ENCODE measurements at regions not wholly inside any gene's neighbourhood (a gene's known extent, or its start where the extent isn't known, plus 50 kb on each side); places are given as distances from the start of the nearest gene placed in this dataset.

DNA sequence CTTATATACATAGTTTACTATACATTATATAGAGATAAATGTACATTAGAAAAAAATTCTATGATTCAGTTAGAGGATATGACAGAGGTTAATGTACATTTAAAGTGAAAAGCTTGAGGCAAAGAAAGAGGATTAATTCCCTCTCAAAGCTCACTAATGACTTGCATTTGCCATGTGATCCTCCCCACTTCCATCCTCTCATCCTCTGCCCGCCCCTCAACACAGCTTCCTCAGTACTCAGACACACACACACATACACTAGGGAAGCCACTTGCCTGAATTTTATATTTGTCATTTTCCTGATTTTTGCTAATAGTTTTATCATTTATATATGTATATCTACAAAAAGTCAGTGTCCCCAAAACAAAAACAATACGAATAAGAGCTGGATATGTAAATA, 764.5 kb downstream of the EFNA5 start:
- TF ChIP-seq, protein P1, sequence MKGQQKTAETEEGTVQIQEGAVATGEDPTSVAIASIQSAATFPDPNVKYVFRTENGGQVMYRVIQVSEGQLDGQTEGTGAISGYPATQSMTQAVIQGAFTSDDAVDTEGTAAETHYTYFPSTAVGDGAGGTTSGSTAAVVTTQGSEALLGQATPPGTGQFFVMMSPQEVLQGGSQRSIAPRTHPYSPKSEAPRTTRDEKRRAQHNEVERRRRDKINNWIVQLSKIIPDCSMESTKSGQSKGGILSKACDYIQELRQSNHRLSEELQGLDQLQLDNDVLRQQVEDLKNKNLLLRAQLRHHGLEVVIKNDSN (IDR thresholded peaks at IDR 0.05), result no peak

DNA sequence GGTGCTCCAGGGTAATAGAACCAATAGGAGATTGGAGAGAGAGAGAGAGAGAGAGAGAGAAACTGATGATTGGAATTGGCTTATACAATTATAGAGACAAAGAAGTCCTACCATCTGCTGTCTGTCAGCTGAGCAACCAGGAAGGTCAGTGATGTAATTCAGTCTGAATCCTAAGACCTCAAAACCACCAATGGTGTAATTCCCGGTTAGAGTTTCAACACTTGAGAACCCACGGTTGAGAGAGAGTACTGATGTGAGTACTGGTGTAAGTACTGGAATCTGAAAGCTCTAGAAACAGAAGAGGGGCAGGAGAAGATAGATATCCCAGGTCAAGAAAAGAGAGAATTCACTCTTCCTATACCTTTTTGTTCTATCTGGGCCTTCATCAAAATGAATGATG, 775.8 kb downstream of the EFNA5 start:
- TF ChIP-seq, protein P2, sequence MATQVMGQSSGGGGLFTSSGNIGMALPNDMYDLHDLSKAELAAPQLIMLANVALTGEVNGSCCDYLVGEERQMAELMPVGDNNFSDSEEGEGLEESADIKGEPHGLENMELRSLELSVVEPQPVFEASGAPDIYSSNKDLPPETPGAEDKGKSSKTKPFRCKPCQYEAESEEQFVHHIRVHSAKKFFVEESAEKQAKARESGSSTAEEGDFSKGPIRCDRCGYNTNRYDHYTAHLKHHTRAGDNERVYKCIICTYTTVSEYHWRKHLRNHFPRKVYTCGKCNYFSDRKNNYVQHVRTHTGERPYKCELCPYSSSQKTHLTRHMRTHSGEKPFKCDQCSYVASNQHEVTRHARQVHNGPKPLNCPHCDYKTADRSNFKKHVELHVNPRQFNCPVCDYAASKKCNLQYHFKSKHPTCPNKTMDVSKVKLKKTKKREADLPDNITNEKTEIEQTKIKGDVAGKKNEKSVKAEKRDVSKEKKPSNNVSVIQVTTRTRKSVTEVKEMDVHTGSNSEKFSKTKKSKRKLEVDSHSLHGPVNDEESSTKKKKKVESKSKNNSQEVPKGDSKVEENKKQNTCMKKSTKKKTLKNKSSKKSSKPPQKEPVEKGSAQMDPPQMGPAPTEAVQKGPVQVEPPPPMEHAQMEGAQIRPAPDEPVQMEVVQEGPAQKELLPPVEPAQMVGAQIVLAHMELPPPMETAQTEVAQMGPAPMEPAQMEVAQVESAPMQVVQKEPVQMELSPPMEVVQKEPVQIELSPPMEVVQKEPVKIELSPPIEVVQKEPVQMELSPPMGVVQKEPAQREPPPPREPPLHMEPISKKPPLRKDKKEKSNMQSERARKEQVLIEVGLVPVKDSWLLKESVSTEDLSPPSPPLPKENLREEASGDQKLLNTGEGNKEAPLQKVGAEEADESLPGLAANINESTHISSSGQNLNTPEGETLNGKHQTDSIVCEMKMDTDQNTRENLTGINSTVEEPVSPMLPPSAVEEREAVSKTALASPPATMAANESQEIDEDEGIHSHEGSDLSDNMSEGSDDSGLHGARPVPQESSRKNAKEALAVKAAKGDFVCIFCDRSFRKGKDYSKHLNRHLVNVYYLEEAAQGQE (IDR thresholded peaks at IDR 0.05; ENCODE audit: low read depth), result no peak
- TF ChIP-seq NFIC (IDR thresholded peaks at IDR 0.05), result no peak

DNA sequence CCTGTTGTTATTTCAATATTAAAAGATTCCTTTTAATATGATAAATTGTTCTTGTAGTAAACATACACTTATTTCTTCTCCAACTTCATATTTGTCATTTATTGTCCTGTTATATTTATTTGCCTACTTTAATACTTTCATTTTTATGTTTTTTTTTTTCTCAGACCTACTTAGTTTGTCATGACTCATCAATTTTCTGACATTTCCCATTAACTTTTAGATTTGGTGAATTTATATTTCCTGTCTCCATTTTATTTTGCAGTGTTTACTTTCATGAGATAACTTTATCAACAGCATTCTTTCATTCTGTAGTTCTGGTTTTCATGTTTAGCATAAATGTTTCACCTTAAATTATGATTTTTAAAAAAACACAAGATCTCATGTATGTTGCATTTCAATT, 788.7 kb downstream of the EFNA5 start:
- no peak for TF ChIP-seq NFIC (IDR thresholded peaks at IDR 0.05)
- TF ChIP-seq, protein P1 (IDR thresholded peaks at IDR 0.05), result no peak
- no peak for TF ChIP-seq TEAD4 (IDR thresholded peaks at IDR 0.05)
- TF ChIP-seq YY1 (IDR thresholded peaks at IDR 0.05; ENCODE audit: low read depth), result no peak
- TF ChIP-seq TCF12 (IDR thresholded peaks at IDR 0.05; ENCODE audit: low read depth), result no peak
- TF ChIP-seq RAD21 (IDR thresholded peaks at IDR 0.05; ENCODE audit: low read depth), result no peak
- TF ChIP-seq, protein P3, sequence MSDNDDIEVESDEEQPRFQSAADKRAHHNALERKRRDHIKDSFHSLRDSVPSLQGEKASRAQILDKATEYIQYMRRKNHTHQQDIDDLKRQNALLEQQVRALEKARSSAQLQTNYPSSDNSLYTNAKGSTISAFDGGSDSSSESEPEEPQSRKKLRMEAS (IDR thresholded peaks at IDR 0.05), result no peak
- no peak for TF ChIP-seq CEBPB (IDR thresholded peaks at IDR 0.05)

DNA sequence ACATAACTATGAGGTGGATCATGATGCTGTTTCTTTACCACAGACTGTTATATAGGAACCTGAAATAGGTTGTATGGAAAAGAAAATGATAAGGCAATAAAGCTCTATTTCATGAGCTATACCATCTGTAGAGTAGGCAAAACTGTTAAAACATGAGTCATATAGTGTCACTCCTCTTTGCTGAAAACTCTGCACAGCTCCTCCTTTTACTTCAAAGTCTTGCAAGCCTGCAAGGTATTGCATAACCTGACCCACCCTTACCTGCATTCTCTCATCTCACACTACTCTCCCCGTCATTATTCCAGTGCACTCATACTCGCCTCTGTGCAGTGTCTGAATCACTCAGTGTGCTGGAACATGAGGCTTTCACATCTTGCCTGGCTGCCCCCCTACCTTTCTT, 790.1 kb downstream of the EFNA5 start:
- peak; percentile 51; the same call in 1 of the 2 replicates for TF ChIP-seq CEBPB (IDR thresholded peaks at IDR 0.05)
- TF ChIP-seq NFIC (IDR thresholded peaks at IDR 0.05), result no peak

DNA sequence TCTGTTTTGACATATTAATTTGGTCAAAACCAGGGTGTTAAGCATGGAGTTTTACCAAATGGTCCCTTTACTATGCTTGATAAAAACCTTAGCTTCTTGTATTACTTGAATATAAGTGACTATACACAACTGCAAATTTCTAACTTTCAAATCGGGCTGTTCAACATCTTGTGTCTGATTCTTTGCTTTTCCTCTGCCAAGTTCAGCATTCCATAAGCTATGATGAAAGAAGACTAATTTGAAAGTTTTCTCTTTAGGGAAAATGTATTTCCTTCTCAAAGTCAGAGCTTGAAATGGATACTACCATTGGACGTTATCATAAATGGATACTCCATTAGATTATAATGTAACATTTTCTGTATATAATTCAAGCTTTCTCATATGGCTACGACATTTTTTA, 792.9 kb downstream of the EFNA5 start:
- TF ChIP-seq, protein P1 (IDR thresholded peaks at IDR 0.05), result no peak
- no peak for TF ChIP-seq ZBTB7A (IDR thresholded peaks at IDR 0.05; ENCODE audit: low read depth)
- TF ChIP-seq RAD21 (IDR thresholded peaks at IDR 0.05; ENCODE audit: low read depth), result no peak
- no peak for TF ChIP-seq FOXM1 (IDR thresholded peaks at IDR 0.05; ENCODE audit: borderline replicate concordance, low read depth)
- no peak for TF ChIP-seq EGR1 (IDR thresholded peaks at IDR 0.05)
- TF ChIP-seq YY1 (IDR thresholded peaks at IDR 0.05; ENCODE audit: low read depth), result no peak
- TF ChIP-seq TEAD4 (IDR thresholded peaks at IDR 0.05), result no peak
- no peak for TF ChIP-seq TAF1 (IDR thresholded peaks at IDR 0.05; ENCODE audit: low read depth)
- TF ChIP-seq EP300 (IDR thresholded peaks at IDR 0.05; ENCODE audit: borderline replicate concordance), result no peak
- no peak for TF ChIP-seq CREB1 (IDR thresholded peaks at IDR 0.05; ENCODE audit: low read depth)
- TF ChIP-seq, protein P2 (IDR thresholded peaks at IDR 0.05; ENCODE audit: low read depth), result no peak

DNA sequence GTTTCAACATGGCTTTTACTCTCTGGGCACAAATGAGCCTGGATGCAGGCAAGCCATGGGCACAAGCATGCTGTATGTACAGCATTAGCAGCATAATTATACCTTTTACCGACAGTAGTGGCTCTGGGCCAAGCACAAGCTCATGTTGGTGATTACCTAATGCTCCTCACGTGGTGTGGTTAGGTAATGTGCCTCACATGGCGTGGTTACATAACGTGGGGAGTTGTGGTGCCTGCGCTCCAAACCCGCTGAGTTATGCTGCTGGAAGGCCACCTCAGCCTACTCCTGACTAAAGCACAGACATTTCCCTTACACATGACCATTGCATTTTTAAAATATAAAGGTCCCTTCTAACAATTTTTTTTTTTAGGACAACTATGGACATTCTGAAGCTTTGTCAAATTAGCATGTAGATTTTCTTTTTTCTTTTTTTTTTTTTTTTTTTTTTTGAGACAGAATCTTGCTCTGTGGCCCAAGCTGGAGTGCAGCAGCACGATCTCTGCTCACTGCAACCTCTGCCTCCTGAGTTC, 794.0 kb downstream of the EFNA5 start:
- TF ChIP-seq, protein P1 (IDR thresholded peaks at IDR 0.05), result peak; percentile 33; the same call in 1 of the 2 replicates
- TF ChIP-seq TEAD4 (IDR thresholded peaks at IDR 0.05) (no peak), YY1 (IDR thresholded peaks at IDR 0.05; ENCODE audit: low read depth) (0 out of 2 replicates have a peak, but pooled peaks have one; percentile 14)

DNA sequence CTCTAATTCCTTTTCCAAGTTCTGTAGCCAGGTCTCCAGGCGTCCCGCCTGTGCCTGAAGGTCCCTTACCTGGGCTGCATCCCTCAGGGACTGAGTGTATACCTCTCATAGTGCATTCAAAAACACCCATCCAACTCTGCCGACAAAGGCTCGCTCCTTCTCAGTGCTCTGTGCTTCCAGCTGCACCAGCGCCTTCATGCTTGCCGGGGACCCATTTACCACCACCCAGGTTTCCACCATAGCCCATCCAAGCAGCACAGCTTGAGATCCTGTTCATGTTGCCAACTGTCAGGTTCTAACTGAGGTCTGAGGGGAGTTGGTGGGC, 794.5 kb downstream of the EFNA5 start:
- TF ChIP-seq TEAD4 (IDR thresholded peaks at IDR 0.05) (no peak), EP300 (IDR thresholded peaks at IDR 0.05; ENCODE audit: borderline replicate concordance) (no peak), YY1 (IDR thresholded peaks at IDR 0.05; ENCODE audit: low read depth) (no peak), RAD21 (IDR thresholded peaks at IDR 0.05; ENCODE audit: low read depth) (no peak), TCF12 (IDR thresholded peaks at IDR 0.05; ENCODE audit: low read depth) (no peak)
- TF ChIP-seq, protein P1 (IDR thresholded peaks at IDR 0.05), result no peak
- TF ChIP-seq, protein P2 (IDR thresholded peaks at IDR 0.05; ENCODE audit: low read depth), result no peak
